H9 (cell line): ENCODE measurements at regions not wholly inside any gene's neighbourhood (a gene's known extent, or its start where the extent isn't known, plus 50 kb on each side); places are given as distances from the start of the nearest gene placed in this dataset.

Source experiments
- DNase-seq: peaks from one replicate; pipeline ENCODE4 v3.0.0-alpha.2; 2017
- H2AFZ ChIP-seq: one replicate; pipeline ENCODE4 v1.6.1; 2013; ENCODE audit warnings: mild to moderate bottlenecking, low read length, control low read depth, moderate library complexity
- H2AK5ac ChIP-seq: 2 replicates; pipeline ENCODE4 v1.6.1; 2013; ENCODE audit warnings: low read length, control low read depth, mixed read lengths; ENCODE audit not compliant: insufficient read length
- H2BK120ac ChIP-seq: one replicate; pipeline ENCODE4 v1.6.1; 2013; ENCODE audit warnings: low read depth, mild to moderate bottlenecking, low read length, control low read depth, inconsistent platforms; ENCODE audit not compliant: poor library complexity, severe bottlenecking
- H2BK12ac ChIP-seq: 2 replicates; pipeline ENCODE4 v1.6.1; 2013; ENCODE audit warnings: low read length, control low read depth, mixed read lengths, low read depth; ENCODE audit not compliant: insufficient read length
- H2BK15ac ChIP-seq: 2 replicates; pipeline ENCODE4 v1.6.1; 2013; ENCODE audit warnings: low read depth, low read length, control low read depth
- H2BK20ac ChIP-seq: one replicate; pipeline ENCODE4 v1.6.1; 2013; ENCODE audit warnings: low read depth, mild to moderate bottlenecking, low read length, control low read depth, inconsistent platforms; ENCODE audit not compliant: poor library complexity, severe bottlenecking
- H2BK5ac ChIP-seq: 2 replicates; pipeline ENCODE4 v1.6.1; 2013; ENCODE audit warnings: low read length, control low read depth, mixed read lengths; ENCODE audit not compliant: insufficient read length
- H3K14ac ChIP-seq: 2 replicates; pipeline ENCODE4 v1.6.1; 2013; ENCODE audit warnings: low read length, control low read depth; ENCODE audit not compliant: insufficient read depth
- H3K18ac ChIP-seq: 2 replicates; pipeline ENCODE4 v1.6.1; 2013; ENCODE audit warnings: low read depth, mild to moderate bottlenecking, mixed read lengths, low read length, control low read depth; ENCODE audit not compliant: insufficient read length
- H3K23ac ChIP-seq: 2 replicates; pipeline ENCODE4 v1.6.1; 2013; ENCODE audit warnings: low read length, control low read depth, mixed read lengths, low read depth; ENCODE audit not compliant: insufficient read length
- H3K23me2 ChIP-seq: 2 replicates; pipeline ENCODE4 v1.6.1; 2013; ENCODE audit warnings: low read depth, mild to moderate bottlenecking, mixed read lengths, low read length, control low read depth; ENCODE audit not compliant: insufficient read length, poor library complexity, severe bottlenecking
- H3K27ac ChIP-seq: 2 replicates; pipeline ENCODE4 v1.5.1; 2013; ENCODE audit warnings: low read length, control low read depth, mixed read lengths, low read depth; ENCODE audit not compliant: insufficient read length
- H3K27me3 ChIP-seq: 2 replicates; pipeline ENCODE4 v1.6.1; 2013; ENCODE audit warnings: low read length, control low read depth, inconsistent platforms; ENCODE audit not compliant: insufficient read depth
- H3K4ac ChIP-seq: 2 replicates; pipeline ENCODE4 v1.6.1; 2013; ENCODE audit warnings: low read depth, mild to moderate bottlenecking, control low read depth, inconsistent platforms, low read length, moderate library complexity
- H3K4me1 ChIP-seq: 2 replicates; pipeline ENCODE4 v1.6.1; 2013; ENCODE audit warnings: low read length, control low read depth, inconsistent platforms; ENCODE audit not compliant: insufficient read depth
- H3K4me2 ChIP-seq: 2 replicates; pipeline ENCODE4 v1.6.1; 2013; ENCODE audit warnings: low read length, control low read depth, mixed read lengths; ENCODE audit not compliant: insufficient read length, insufficient read depth
- H3K56ac ChIP-seq: 2 replicates; pipeline ENCODE4 v1.6.1; 2013; ENCODE audit warnings: low read depth, mild to moderate bottlenecking, mixed read lengths, low read length, control low read depth; ENCODE audit not compliant: insufficient read length
- H3K79me1 ChIP-seq: 2 replicates; pipeline ENCODE4 v1.6.1; 2013; ENCODE audit warnings: low read depth, mild to moderate bottlenecking, moderate library complexity, low read length, control low read depth, inconsistent platforms; ENCODE audit not compliant: insufficient read depth, poor library complexity, severe bottlenecking
- H3K79me2 ChIP-seq: 2 replicates; pipeline ENCODE4 v1.6.1; 2013; ENCODE audit warnings: low read length, control low read depth, inconsistent platforms; ENCODE audit not compliant: insufficient read depth
- H3K9ac ChIP-seq: 2 replicates; pipeline ENCODE4 v1.6.1; 2013; ENCODE audit warnings: low read length, control low read depth, mixed read lengths; ENCODE audit not compliant: insufficient read length; ENCODE audit errors: extremely low read depth
- H3K9me3 ChIP-seq: one replicate; pipeline ENCODE4 v1.6.1; 2013; ENCODE audit warnings: low read depth, low read length, inconsistent platforms; ENCODE audit not compliant: control insufficient read depth
- H3T11ph ChIP-seq: one replicate; pipeline ENCODE4 v1.6.1; 2013; ENCODE audit warnings: mild to moderate bottlenecking, low read length, control low read depth, inconsistent platforms
- H4K20me1 ChIP-seq: one replicate; pipeline ENCODE4 v1.6.1; 2013; ENCODE audit not compliant: control insufficient read depth, insufficient read length, insufficient read depth
- H4K5ac ChIP-seq: 2 replicates; pipeline ENCODE4 v1.6.1; 2013; ENCODE audit warnings: low read depth, mild to moderate bottlenecking, mixed read lengths, low read length, control low read depth; ENCODE audit not compliant: insufficient read length
- H4K8ac ChIP-seq: replicated peaks from 2 replicates; pipeline ENCODE4 v1.6.1; 2013; ENCODE audit warnings: low read length, control low read depth, mixed read lengths, low read depth; ENCODE audit not compliant: insufficient read length
- H4K91ac ChIP-seq: 2 replicates; pipeline ENCODE4 v1.6.1; 2013; ENCODE audit warnings: low read depth, mild to moderate bottlenecking, moderate library complexity, mixed read lengths, low read length, control low read depth; ENCODE audit not compliant: insufficient read length
- H3K27ac Mint-ChIP-seq, 3 experiments: 2 replicates in 2 of 3; 3 replicates in 1 of 3; pipeline ENCODE4 v1.8.0; 2020 to 2021; ENCODE audit warnings: mixed read lengths in 3 of 3, mild to moderate bottlenecking in 1 of 3, moderate library complexity in 1 of 3
- H3K27me3 Mint-ChIP-seq: 2 replicates; pipeline ENCODE4 v1.8.0; 2021; ENCODE audit warnings: low read depth, mild to moderate bottlenecking, moderate library complexity, mixed read lengths
- H3K36me3 Mint-ChIP-seq, 3 experiments: 2 replicates in 2 of 3; 3 replicates in 1 of 3; pipeline ENCODE4 v1.8.0; 2020 to 2021; ENCODE audit warnings: low read depth in 3 of 3, mixed read lengths in 3 of 3; ENCODE audit not compliant: insufficient read depth in 1 of 3
- H3K4me1 Mint-ChIP-seq, 2 experiments: 2 replicates each; pipeline ENCODE4 v1.8.0; 2020; ENCODE audit warnings: mixed read lengths in 2 of 2
- H3K4me3 Mint-ChIP-seq, 2 experiments: 2 replicates in 1 of 2; 3 replicates in 1 of 2; pipeline ENCODE4 v1.8.0; 2020 to 2021; ENCODE audit warnings: mild to moderate bottlenecking in 2 of 2, mixed read lengths in 2 of 2, moderate library complexity in 1 of 2
- H3K9me3 Mint-ChIP-seq, 2 experiments: 2 replicates in 1 of 2; 3 replicates in 1 of 2; pipeline ENCODE4 v1.8.0; 2020; ENCODE audit warnings: mild to moderate bottlenecking in 2 of 2, mixed read lengths in 2 of 2, moderate library complexity in 1 of 2
- CTCF ChIP-seq: fragments of 200-600 bp; sonication (generic); conservative IDR thresholded peaks from 3 replicates; pipeline ENCODE4 v1.8.0; 2021; ENCODE audit warnings: antibody characterized with exemption, mild to moderate bottlenecking
- WGBS: extraction: QIAGEN DNeasy Blood & Tissue Kit; methylation state at CpG from one replicate; pipeline ENCODE4 v1.1.7; 2013; ENCODE audit warnings: missing lambda C conversion rate, low lambda C conversion rate, mixed read lengths; ENCODE audit not compliant: insufficient read length; ENCODE audit errors: extremely low coverage; 5-methylcytosine and 5-hydroxymethylcytosine counted together

DNA sequence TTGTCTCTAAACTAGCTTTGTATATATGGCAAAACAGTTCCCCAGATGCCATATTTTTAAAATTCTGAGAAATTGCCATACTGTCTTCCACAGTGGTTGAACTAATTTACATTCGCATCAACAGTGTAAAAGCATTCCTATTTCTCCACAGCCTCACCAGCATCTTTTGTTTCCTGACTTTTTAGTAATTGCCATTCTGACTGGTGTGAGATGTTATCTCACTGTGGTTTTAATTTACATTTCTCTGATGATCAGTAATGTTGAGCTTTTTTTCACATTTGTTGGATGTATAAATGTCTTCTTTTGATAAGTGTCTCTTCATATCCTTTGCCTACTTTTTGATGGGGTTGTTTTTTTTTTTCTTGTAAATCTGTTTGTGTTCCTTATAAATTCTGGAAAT, 1222.7 kb upstream of the CITED2 start:
- no peak overlapping the region for H3K56ac ChIP-seq
- no peaks in the 10 kb centered on the region for H3K23me2 ChIP-seq
- H2AFZ ChIP-seq = no peak overlapping the region
- H3T11ph ChIP-seq = no peak overlapping the region
- peaks cover 4 to 8% of the 10 kb centered on the region in 2 experiments for H3K4me1 Mint-ChIP-seq
- DNase-seq = no peak
- no peak overlapping the region for H3K9ac ChIP-seq
- H3K27me3 Mint-ChIP-seq = no peaks in the 10 kb centered on the region
- H2BK15ac ChIP-seq = no peak overlapping the region
- H3K4me3 Mint-ChIP-seq = no peak overlapping the region
- no peaks in the 10 kb centered on the region for H3K79me1 ChIP-seq
- H3K4me1 ChIP-seq = no peaks in the 10 kb centered on the region
- H3K18ac ChIP-seq = no peak overlapping the region
- no peak overlapping the region for H2BK5ac ChIP-seq
- H2AK5ac ChIP-seq = no peak overlapping the region
- no peak overlapping the region for H2BK20ac ChIP-seq
- no peak overlapping the region for H3K27ac ChIP-seq
- no peak overlapping the region for H3K4me2 ChIP-seq
- peaks cover 5 to 11% of the 10 kb centered on the region in 2 experiments for H3K9me3 Mint-ChIP-seq
- no peak overlapping the region for H4K91ac ChIP-seq
- no peaks in the 10 kb centered on the region for H3K79me2 ChIP-seq
- no peak overlapping the region for H4K5ac ChIP-seq
- no peak overlapping the region for H3K27ac Mint-ChIP-seq
- WGBS = no CpG with 5 or more reads among the region's 1 CpG
- no peaks in the 10 kb centered on the region for H3K27me3 ChIP-seq
- H3K14ac ChIP-seq = no peak overlapping the region
- no peak overlapping the region for H3K4ac ChIP-seq
- H3K9me3 ChIP-seq = no peaks in the 10 kb centered on the region
- no peak overlapping the region for H2BK12ac ChIP-seq
- H3K23ac ChIP-seq = no peak overlapping the region
- H2BK120ac ChIP-seq = no peak overlapping the region
- no peak overlapping the region for H4K8ac ChIP-seq
- peaks cover 5 to 10% (median 7%) of the 10 kb centered on the region in 3 experiments; a peak in 6 of 7 replicates for H3K36me3 Mint-ChIP-seq
- H4K20me1 ChIP-seq = no peaks in the 10 kb centered on the region
- TF ChIP-seq CTCF = no peak
